GM18873 (cell line): ENCODE measurements at regions not wholly inside any gene's neighbourhood (a gene's known extent, or its start where the extent isn't known, plus 50 kb on each side); places are given as distances from the start of the nearest gene placed in this dataset.

Source experiments
- ATAC-seq: cut with Tn5 transposase; IDR thresholded peaks from one replicate; pipeline ENCODE4 v1.9.1; 2021; ENCODE audit warnings: mild to moderate bottlenecking, moderate library complexity, moderate number of reproducible peaks; ENCODE audit not compliant: unreplicated experiment, low FRiP score

DNA sequence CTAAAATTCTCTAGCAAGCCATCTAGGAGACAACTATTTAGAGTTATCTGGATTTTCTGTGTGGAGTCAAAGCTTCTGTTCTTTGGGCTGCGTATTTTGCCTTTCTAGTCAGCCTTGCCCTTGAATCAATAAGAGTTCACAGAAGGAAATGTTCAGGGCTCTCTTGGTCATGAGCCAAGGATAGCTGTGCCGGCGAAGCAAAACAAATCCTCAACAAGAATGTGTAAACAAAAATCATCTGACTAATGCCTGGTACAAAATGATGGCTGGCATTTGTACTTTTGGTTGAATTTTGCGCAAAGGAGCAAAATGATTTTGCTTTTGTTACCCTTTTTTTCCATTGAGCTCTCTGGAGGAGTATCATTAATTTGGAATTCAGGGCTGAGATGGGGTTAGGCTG lies 171.1 kb downstream of the DACT1 start:
- no peak for ATAC-seq

DNA sequence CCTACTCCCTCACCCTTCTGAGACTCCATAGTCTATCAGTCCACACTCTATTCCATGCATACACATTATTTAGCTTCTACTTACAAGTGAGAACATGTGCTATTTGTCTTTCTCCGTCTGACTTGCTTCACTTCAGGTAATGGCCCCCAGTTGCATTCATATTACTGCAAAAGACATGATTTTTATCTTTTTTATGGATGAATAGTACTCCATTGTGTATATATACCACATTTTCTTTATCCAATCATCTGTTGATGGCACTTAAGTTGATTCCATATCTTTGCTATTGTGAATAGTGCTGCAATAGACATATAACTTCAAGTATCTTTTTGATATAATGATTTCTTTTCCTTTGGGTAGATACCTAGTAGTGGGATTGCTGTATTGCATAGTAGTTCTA lies 171.8 kb downstream of the DACT1 start:
- no peak for ATAC-seq

DNA sequence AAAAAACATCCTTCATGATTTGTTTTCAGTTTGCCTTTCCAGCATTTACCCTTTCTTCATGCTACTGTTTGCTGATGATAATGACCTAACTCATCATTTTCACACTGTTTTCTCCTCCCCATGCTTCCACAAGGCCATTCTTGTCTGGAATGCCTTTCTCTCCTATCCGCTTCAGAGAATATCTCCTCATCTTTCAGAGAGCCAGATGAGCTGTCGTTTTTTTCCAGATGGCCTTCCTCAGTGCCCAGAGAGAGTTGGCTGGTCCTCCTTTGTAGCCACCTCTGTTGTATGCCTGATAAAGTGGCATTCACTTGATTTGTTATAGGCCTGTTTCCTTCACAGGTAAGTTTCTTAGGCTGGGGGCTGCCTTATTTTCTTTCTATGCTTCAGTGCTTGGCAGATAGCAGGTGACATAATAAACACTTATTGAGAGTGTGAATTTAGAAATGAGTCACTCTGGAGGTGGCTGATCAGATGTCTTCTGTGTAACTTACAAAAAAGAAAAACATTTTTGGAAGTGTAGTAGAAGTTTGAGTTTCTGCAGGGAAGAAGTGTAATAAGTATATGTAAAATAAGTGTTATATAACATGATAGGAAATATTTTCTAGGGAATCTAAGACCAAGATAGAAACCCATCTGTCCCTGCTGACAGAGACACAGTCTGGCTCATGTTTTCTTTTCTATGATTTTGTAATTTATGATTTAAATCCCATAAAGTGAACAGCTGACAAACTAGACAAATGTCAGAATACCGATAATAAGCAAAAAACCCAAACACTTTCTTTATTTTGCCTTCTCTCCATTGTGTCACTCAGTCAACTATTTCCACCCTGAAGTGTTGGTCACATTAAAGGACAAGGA lies 174.5 kb downstream of the DACT1 start:
- no peak for ATAC-seq

DNA sequence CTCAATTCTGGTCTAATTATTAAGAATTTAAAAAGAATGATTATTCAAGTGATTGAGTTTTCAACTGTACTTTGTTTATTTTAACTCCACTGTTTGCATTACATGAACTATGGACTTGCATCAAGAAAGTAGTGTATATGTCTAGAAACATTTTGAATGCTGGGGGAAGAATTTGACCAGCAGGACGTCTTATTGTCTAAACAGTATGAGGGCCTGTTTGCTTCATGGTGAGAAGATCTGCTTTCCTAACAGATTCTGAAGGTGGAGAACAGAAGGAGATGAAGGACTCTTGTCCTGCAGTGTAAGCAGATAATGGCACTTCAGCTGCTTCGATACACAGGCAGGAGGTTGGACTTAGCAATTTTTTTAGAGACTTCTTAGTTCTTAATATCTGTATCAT lies 176.0 kb downstream of the DACT1 start:
- ATAC-seq, result no peak

DNA sequence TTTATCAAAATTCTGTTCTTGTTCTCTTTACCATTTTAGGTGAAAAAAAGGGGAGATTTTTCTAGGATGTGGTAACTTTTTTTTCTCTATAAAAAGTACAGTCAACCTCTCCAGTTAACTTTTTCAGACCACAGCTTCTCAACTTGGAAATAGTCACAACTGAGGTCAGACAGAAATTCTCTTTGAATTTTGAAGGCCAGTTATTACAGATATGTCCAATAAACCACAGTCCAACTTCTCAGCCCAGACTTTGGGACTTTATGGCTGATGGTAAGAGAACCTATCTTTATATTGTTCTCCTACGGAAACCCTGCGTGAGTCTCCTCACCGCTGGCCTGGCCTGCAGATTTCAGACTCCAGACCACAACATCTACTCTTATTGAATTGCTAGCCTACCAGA lies 176.7 kb downstream of the DACT1 start:
- no peak for ATAC-seq

DNA sequence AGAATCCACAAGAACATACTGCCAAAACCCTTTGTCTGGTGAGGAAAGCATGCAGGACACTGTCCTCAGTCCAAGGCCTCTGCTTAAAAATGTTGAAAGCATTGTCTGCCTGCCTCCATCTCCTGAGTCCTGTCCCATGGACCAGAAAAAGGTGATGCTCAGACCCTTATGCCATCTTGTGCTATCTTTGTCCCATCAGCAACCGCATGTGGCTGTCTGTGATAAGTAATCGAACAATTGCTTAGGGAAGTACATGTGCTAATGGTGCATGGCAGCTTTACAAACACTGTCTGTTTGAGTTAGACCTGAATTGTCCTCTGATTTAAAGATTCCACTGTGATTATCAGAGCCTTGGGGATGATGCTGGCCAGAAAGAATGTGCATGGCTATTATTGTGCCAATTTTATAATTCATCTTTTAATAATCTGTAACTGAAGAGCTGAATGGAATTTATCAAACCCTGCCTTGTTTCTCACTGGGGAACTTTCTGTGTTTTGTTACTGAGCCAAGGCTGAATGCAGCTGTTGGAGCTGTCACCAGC lies 177.5 kb downstream of the DACT1 start:
- ATAC-seq, result no peak

DNA sequence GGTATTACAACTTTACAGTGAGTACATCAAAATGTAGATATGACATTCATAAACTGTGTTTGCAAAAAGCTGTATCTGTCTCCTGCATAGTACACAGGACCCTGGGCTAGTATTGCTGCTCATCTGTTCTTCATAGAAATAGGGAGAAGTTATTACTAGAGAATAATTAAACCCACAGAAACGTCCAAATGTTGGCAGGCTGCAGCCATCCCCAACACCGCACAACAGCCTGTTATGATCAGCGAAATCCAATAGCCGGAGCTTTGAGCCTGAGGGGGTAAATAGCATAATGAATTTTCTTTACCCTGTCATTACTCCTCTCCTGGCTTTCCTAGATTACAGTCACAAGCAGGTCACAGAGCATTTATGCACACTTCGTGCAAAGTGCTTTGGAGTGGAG lies 178.0 kb downstream of the DACT1 start:
- no peak for ATAC-seq

DNA sequence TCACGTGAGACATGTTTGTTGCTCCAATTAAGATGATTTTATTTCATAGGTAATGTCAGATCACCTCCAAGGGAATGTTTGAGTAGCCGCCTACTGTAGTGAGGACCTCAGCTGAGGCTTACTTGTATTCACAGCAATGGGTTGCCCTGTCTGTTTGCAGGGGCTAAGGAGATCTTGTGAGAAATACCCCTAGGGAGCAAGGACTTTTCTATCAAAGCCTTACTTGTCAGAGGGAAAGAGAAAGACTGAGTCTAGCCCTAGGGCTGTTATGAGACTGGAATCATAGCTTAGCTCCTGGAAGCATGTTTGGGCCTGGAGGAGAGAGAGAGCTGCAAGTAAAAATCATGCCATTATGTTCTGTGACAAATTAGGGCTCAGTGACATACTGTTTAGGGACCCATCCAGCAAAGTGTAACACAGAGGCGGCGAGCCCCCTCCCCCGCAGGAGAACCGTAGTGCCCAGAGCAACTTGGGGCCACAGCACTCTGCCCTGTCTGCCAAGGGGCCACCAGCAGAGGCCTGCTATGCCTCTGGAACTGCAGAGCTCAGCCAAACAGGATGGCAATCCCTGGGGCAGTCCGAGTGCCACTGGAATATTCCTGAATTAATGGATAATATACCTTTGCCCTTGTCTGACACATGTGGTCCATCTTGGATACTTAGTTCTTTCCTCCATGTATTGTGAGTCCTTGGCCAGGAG lies 178.8 kb downstream of the DACT1 start:
- ATAC-seq, result no peak

DNA sequence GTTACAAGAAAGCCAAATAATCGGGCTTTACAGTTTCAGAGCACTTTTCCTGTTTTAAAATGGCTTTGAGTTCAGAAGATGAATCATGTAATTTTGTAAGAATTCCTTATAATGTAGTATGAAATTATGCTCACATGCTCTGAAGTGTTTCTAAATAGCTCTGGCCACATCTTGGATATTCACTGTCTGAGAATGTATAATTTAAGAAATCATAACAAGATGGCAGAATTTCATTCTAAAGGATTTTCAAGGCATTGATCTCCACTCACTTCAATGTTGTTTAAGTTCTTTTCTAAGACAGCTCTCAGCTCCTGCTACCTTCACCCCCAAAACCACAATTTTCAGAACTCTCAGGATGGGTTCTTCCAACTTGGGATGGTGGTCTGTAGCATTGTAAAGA lies 180.1 kb downstream of the DACT1 start:
- no peak for ATAC-seq

DNA sequence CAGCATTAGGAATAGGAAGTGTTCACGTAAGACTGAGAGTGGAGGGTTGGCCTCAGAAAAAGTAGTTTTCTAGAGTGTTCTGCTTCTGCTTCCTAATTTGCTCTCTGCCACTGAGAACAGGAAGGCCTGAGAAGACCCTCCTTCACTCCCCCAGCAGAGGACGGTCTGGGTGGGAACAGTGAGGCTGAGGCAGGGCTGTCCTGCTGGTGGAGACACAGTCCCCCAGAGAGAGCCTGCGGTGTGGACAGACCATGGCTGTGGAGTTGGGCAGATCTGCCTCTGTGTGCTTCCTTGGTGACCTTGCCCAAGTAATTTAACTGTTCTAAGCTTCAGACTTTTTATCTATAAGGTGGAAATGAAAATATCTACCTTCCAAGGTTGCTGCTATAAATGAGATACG lies 182.3 kb downstream of the DACT1 start:
- ATAC-seq, result no peak

DNA sequence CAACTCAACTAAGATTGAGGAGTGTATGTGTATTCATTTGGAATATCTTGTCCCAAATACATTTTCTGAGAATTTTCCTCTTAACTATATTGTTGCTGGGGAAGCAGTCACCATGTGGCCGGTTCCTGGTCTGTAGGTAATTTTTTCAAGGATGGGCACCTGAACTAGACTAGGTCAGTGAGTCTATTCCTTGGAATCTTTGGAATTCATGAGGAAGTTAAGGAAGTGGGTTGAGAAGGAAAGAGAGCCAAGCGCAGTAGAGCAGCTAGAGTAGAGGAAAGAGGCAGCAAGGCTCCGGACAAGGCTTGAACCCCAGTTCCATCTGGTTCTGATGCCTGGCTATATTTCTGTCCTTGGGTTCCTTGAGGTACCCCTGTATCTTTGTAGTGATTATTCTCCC lies 183.7 kb downstream of the DACT1 start:
- ATAC-seq, result no peak

DNA sequence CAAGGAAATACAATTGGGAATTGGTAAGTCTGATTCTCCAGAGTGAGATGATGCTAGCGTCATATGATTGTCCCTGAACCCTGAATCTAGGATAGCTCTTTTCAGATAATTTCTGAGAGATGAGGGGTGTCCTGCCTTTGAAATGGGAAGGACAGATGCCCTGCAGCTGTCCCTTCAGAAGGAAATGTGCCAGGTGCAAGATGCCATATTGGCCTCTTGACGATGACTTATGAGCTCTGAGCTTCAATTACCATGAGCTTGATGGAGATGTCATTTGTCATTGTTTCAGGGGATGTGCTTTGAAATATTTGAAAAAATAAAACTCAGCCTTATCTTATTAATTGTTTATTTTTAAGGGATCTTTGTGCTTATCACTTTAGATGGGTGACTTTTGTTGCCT lies 185.1 kb downstream of the DACT1 start:
- no peak for ATAC-seq

DNA sequence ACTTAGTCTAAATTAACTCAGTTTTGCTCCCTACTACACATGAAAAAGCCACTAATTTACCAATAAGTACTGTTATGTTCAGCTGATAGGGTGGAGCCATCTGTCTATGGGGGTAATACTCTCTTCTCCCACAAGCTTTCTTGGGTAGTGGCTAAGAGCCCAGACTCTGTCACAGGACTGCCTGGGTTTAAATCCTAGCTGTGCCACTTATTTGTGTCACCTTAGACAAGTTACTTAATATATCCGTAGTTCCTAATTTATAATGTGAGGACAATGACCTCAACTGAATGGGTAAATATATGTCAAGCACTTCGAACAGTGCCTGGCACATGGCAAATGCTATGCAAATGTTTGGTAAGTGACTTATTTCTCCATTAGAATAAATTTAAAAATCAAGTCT lies 185.6 kb downstream of the DACT1 start:
- no peak for ATAC-seq

DNA sequence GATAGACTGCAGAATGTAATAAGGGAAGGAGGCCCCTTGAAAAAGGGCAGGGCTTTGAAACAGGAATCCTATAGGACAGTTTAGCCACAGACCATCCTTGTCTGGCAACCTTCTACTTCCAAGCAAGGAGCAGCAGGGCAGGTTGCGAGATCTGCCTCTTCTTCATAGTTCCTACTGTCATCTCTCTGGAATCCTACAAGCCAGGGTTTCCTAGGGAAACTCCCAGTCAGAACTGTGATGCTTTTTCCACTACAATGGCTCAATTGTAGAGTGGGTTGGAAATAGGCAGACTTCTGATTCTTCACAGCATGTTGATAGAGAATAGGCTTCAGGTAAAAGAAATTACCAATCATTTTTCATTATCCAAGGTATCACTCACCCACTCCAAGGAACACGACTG lies 186.3 kb downstream of the DACT1 start:
- ATAC-seq, result no peak

DNA sequence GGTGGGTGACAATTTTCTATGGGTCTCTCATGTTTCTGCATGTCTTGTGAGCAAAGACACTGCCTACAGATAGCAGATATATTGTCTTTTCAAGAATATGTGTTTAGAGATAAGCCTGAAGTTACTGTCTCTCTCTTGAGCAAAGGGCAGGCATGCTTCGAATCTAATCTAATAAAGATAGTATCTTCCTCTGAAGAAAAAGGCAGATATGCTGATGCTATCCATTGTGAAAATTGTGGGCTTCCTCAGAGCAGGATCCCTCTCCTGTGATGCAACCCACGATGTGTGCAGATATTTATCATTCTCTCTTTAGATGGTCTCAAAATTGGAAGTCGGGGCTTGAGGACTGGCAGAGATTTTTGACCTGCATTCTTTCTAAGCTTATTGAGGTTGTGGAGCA lies 187.0 kb downstream of the DACT1 start:
- ATAC-seq, result no peak

DNA sequence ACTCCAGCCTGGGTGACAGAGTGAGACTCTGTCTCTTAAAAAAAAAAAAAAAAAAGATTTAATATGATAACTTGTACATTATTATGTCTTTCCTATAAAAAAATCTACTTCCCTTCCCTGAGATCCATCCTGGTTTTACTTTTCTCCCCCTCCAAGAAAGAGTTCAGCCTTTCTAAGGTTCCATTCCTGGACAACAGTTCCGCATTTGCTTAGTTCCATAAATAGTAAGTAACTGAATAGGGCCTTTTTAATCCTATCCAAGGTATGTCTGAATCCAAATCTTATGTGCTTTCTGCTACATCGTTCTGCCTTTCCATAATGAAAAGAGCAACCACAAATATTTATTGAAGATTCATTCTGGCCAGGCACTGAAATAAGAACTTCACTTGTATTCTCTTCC lies 187.8 kb downstream of the DACT1 start:
- no peak for ATAC-seq

DNA sequence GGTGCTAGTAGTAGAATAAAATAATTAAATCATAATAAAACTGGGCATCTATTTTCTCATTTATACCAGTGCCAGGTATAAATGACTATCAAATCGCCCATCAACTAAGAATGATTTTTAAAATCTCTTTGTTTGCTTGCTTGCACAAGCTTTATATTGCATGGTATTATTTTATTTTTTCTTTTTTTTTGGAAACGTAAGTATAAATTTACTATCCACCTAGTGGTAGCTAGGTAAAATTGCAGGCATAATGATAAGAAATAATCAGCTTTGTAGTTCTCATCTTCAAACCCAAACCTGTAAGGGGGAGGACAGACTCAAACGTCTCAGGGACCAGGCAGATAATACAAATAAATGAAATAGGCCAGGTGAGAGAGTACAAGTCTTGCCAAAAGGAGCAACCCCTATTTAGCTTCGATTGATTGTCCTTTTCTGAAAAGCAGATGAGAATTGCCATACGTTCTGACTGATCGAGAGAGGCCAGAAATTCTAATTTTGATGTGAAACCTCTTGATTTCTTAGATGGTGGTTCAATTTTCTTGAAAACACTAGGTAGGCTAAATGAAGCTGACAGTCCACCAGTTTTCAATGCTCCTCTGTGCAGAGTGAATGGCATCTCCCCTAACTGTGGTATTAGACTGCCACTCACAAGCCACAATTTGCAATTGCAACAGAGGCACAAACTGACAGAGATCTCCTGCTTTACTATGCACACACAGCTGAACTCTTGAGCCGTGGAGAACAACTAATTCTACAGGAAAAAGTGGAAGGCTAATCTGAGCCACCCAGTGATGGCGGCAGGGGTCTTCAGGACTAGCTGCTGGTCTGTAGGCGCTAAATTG lies 189.3 kb downstream of the DACT1 start:
- no peak for ATAC-seq

DNA sequence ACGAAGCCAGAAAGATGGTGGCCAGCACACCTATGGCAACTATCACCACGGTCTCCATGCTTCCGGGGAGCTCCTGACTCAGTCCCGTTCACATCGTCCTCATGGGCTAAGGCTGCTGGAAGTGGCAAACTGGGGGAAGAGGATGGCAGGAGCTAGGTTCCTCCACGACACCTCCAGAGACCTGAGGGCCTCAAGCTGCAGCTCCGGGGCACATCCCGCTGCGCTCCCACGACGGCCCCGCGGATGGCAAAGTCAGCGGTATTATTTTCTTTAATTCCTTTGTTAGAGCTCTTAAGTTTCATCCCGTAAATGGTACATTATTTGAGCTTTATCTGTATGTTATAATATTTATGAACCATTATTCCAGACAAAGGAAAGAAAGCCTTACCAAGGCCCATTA lies 190.5 kb downstream of the DACT1 start:
- no peak for ATAC-seq

DNA sequence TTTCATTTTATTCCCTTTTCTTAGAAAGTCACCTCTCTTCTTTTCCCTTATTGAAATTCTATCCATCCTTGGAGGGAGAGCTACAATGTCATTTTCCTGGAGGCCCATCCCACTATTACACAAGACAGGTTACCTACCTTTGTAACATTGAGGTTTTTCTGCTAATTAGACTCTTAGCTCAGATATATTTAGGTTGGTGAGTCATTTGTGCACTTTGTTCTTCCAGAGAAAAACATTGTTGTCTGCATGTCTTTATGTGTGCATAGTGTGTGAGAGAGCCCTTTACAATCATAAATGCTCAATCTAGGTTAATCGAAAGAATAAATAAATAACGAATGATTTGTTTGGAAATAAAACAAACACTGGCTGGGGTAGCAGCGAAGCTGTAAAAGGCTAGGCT lies 191.8 kb downstream of the DACT1 start:
- ATAC-seq, result no peak

DNA sequence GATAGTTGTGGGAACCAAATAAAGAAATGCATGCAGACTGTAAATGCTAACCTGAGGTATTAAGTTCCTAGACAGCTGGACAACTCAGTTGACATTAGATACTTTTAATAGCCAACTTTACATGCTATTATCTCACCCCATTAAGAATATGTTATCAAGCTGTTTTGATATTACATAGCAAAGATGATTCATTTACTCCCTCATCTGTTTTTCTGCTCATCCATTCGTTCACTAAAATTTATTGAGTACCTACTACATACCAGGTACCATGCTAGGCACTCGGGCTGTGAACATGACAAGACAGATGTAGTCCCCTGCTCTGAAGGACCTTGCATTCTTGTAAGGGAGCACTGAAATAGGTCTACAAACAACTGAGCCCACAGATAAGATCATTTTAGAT lies 192.4 kb downstream of the DACT1 start:
- no peak for ATAC-seq

DNA sequence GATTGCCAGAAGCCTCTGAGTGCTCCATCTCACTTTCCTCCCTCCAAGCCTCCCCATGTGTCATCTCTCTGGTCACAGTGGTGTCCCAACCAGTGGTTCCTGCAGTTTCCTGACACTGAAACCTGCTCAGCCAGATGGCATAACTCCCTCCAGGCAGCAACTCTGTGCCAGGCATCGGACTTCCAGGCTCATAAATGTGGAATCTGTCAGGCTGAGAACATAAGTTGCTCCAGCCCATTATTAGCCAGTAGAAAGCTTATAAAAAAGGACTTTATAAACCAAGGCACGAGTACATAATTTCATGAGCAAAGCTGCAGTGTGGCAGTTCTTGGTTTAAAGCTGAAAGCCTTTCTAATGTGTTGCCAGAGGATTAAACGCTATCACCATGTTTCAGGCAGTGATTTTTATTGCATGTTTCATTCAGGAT lies 194.3 kb downstream of the DACT1 start:
- ATAC-seq, result no peak
